ENCODE measurements at regions not wholly inside any gene's neighbourhood (a gene's known extent, or its start where the extent isn't known, plus 50 kb on each side); places are given as distances from the start of the nearest gene placed in this dataset.

DNA sequence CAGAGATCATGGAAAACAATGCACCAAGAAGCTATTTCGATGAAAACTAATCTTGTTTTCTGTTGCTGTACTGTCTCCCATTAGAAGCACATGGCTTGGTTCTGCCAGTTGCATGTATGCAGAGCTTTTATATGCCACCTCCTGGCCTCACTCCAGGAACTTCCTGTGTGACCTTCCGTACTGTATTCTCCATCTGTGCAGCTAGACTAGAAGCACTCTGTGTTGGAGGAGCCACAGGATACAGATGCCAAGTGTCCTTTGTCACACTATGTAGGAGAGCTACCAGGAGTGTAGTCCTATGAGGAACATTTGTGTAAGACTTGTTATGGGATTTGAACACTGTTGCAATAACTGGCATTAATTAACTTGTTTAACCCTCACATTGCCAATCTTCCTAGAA lies 503.5 kb upstream of the TPK1 start:
- TF ChIP-seq, protein P1, sequence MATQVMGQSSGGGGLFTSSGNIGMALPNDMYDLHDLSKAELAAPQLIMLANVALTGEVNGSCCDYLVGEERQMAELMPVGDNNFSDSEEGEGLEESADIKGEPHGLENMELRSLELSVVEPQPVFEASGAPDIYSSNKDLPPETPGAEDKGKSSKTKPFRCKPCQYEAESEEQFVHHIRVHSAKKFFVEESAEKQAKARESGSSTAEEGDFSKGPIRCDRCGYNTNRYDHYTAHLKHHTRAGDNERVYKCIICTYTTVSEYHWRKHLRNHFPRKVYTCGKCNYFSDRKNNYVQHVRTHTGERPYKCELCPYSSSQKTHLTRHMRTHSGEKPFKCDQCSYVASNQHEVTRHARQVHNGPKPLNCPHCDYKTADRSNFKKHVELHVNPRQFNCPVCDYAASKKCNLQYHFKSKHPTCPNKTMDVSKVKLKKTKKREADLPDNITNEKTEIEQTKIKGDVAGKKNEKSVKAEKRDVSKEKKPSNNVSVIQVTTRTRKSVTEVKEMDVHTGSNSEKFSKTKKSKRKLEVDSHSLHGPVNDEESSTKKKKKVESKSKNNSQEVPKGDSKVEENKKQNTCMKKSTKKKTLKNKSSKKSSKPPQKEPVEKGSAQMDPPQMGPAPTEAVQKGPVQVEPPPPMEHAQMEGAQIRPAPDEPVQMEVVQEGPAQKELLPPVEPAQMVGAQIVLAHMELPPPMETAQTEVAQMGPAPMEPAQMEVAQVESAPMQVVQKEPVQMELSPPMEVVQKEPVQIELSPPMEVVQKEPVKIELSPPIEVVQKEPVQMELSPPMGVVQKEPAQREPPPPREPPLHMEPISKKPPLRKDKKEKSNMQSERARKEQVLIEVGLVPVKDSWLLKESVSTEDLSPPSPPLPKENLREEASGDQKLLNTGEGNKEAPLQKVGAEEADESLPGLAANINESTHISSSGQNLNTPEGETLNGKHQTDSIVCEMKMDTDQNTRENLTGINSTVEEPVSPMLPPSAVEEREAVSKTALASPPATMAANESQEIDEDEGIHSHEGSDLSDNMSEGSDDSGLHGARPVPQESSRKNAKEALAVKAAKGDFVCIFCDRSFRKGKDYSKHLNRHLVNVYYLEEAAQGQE (IDR thresholded peaks at IDR 0.05; ENCODE audit: low read depth), result no peak
- TF ChIP-seq, protein P2, sequence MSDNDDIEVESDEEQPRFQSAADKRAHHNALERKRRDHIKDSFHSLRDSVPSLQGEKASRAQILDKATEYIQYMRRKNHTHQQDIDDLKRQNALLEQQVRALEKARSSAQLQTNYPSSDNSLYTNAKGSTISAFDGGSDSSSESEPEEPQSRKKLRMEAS (IDR thresholded peaks at IDR 0.05), result no peak
- no peak for TF ChIP-seq EP300 (IDR thresholded peaks at IDR 0.05; ENCODE audit: borderline replicate concordance)
- no peak for TF ChIP-seq EGR1 (IDR thresholded peaks at IDR 0.05)
- TF ChIP-seq YY1 (IDR thresholded peaks at IDR 0.05; ENCODE audit: low read depth), result no peak
- TF ChIP-seq CEBPB (IDR thresholded peaks at IDR 0.05), result no peak
- TF ChIP-seq NFIC (IDR thresholded peaks at IDR 0.05), result no peak
- TF ChIP-seq RAD21 (IDR thresholded peaks at IDR 0.05; ENCODE audit: low read depth), result no peak
- TF ChIP-seq, protein P3, sequence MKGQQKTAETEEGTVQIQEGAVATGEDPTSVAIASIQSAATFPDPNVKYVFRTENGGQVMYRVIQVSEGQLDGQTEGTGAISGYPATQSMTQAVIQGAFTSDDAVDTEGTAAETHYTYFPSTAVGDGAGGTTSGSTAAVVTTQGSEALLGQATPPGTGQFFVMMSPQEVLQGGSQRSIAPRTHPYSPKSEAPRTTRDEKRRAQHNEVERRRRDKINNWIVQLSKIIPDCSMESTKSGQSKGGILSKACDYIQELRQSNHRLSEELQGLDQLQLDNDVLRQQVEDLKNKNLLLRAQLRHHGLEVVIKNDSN (IDR thresholded peaks at IDR 0.05), result no peak
- no peak for TF ChIP-seq ZBTB7A (IDR thresholded peaks at IDR 0.05; ENCODE audit: low read depth)

Data from Ishikawa (cell line).